ENCODE measurements at regions not wholly inside any gene's neighbourhood (a gene's known extent, or its start where the extent isn't known, plus 50 kb on each side); places are given as distances from the start of the nearest gene placed in this dataset.
"Not testable (repeated sequence)": the region's sequence is repeated elsewhere in the genome, so short reads cannot be mapped to it uniquely, and the experiment has no call there.

- not testable (repeated sequence) for TF ChIP-seq CTCF (IDR thresholded peaks at IDR 0.05; ENCODE audit: poor library complexity, severe bottlenecking); EZH2 (IDR thresholded peaks at IDR 0.05; ENCODE audit: borderline replicate concordance, insufficient read depth, low read length, poor library complexity, severe bottlenecking); POLR2AphosphoS5 (IDR thresholded peaks at IDR 0.05); EP300 (conservative IDR thresholded peaks at IDR 0.05; ENCODE audit: poor library complexity, severe bottlenecking); RAD21 (conservative IDR thresholded peaks at IDR 0.05); REST (IDR thresholded peaks at IDR 0.05; ENCODE audit: borderline replicate concordance); TAF1 (IDR thresholded peaks at IDR 0.05; ENCODE audit: low read depth); SMC3 (conservative IDR thresholded peaks at IDR 0.05; ENCODE audit: poor library complexity); MXI1 (conservative IDR thresholded peaks at IDR 0.05; ENCODE audit: poor library complexity, severe bottlenecking)
Observed at GRCh38 chr3:110331562-110331961, 740.1 kb upstream of the NECTIN3 start.
